Neural progenitor cell (in vitro differentiated cells): ENCODE measurements at regions not wholly inside any gene's neighbourhood (a gene's known extent, or its start where the extent isn't known, plus 50 kb on each side); places are given as distances from the start of the nearest gene placed in this dataset.
A peak's percentile ranks its signal among the peaks of the same experiment; 100 is the strongest.

Source experiments
- DNase-seq: peaks from one replicate; pipeline ENCODE4 v3.0.0-alpha.2; 2016; ENCODE audit warnings: low spot score
- H2AFZ ChIP-seq: fragments of 200-600 bp; sonication (generic); replicated peaks from 2 replicates; pipeline ENCODE4 v1.6.1; 2016; ENCODE audit warnings: antibody characterized with exemption
- H3F3A ChIP-seq: fragments of 200-600 bp; sonication (generic); 2 replicates; pipeline ENCODE4 v1.6.1; 2016; ENCODE audit warnings: antibody characterized with exemption, low read depth
- H3K27ac ChIP-seq: fragments of 200-600 bp; sonication (generic); 2 replicates; pipeline ENCODE4 v1.5.1; 2016; ENCODE audit warnings: mild to moderate bottlenecking
- H3K27me3 ChIP-seq: fragments of 200-600 bp; sonication (generic); 2 replicates; pipeline ENCODE4 v1.6.1; 2016; ENCODE audit warnings: mild to moderate bottlenecking, moderate library complexity
- H3K36me3 ChIP-seq: fragments of 200-600 bp; sonication (generic); 2 replicates; pipeline ENCODE4 v1.5.1; 2016
- H3K4me1 ChIP-seq: fragments of 200-600 bp; sonication (generic); 2 replicates; pipeline ENCODE4 v1.6.1; 2016; ENCODE audit warnings: mixed run types
- H3K4me2 ChIP-seq: fragments of 200-600 bp; sonication (generic); 2 replicates; pipeline ENCODE4 v1.6.1; 2016
- H3K4me3 ChIP-seq: fragments of 200-600 bp; sonication (generic); 2 replicates; pipeline ENCODE4 v1.5.1; 2016
- H3K79me2 ChIP-seq: fragments of 200-600 bp; sonication (generic); 2 replicates; pipeline ENCODE4 v1.6.1; 2016; ENCODE audit warnings: low read depth
- H3K9ac ChIP-seq: fragments of 200-600 bp; sonication (generic); 2 replicates; pipeline ENCODE4 v1.6.1; 2016
- H3K9me3 ChIP-seq: fragments of 200-600 bp; sonication (generic); 2 replicates; pipeline ENCODE4 v1.5.1; 2016; ENCODE audit warnings: low read depth
- H4K20me1 ChIP-seq: fragments of 200-600 bp; sonication (generic); 2 replicates; pipeline ENCODE4 v1.6.1; 2016; ENCODE audit warnings: low read depth
- H3K27ac Mint-ChIP-seq: 3 replicates; pipeline ENCODE4 v1.8.0; 2021; ENCODE audit warnings: mixed read lengths
- H3K27me3 Mint-ChIP-seq: 2 replicates; pipeline ENCODE4 v1.8.0; 2022; ENCODE audit warnings: low read depth, mild to moderate bottlenecking, inconsistent platforms, moderate library complexity, mixed read lengths; ENCODE audit not compliant: insufficient read depth
- H3K36me3 Mint-ChIP-seq: 3 replicates; pipeline ENCODE4 v1.8.0; 2021; ENCODE audit warnings: mixed read lengths
- H3K4me1 Mint-ChIP-seq: 3 replicates; pipeline ENCODE4 v1.8.0; 2021; ENCODE audit warnings: mixed read lengths
- H3K4me3 Mint-ChIP-seq: 3 replicates; pipeline ENCODE4 v1.8.0; 2021; ENCODE audit warnings: mild to moderate bottlenecking, moderate library complexity, mixed read lengths
- H3K9me3 Mint-ChIP-seq: 3 replicates; pipeline ENCODE4 v1.8.0; 2020; ENCODE audit warnings: mixed read lengths
- EZH2 ChIP-seq: fragments of 200-600 bp; sonication (generic); IDR thresholded peaks from 2 replicates; pipeline ENCODE4 v1.6.1; 2017; ENCODE audit warnings: antibody characterized with exemption, mild to moderate bottlenecking, moderate library complexity
- EZH2phosphoT487 ChIP-seq: fragments of 200-600 bp; sonication (generic); IDR thresholded peaks from 2 replicates; pipeline ENCODE4 v1.6.1; 2017; ENCODE audit warnings: antibody characterized with exemption
- TF ChIP-seq, protein P1 (sequence below): fragments of 200-600 bp; sonication (generic); IDR thresholded peaks from 2 replicates; pipeline ENCODE4 v1.5.1; 2017; ENCODE audit warnings: antibody characterized with exemption, mild to moderate bottlenecking

- peaks cover 5% of the 10 kb centered on the region for H3K4me1 ChIP-seq
- H3K4me3 ChIP-seq: no peak overlapping the region
- Mint-ChIP-seq H3K27me3 (no peaks in the 10 kb centered on the region), H3K4me3 (no peak overlapping the region), H3K4me1 (peaks cover 40% of the 10 kb centered on the region), H3K9me3 (no peaks in the 10 kb centered on the region), H3K36me3 (no peaks in the 10 kb centered on the region), H3K27ac (peak overlapping the region; percentile 15)
- no peak for DNase-seq
- no peak overlapping the region for H2AFZ ChIP-seq
- no peak overlapping the region for H3K4me2 ChIP-seq
- H3K9ac ChIP-seq: no peak overlapping the region
- no peak overlapping the region for H3K27ac ChIP-seq
- no peaks in the 10 kb centered on the region for H3K27me3 ChIP-seq
- H3F3A ChIP-seq: no peaks in the 10 kb centered on the region
- H3K36me3 ChIP-seq: no peaks in the 10 kb centered on the region
- no peaks in the 10 kb centered on the region for H4K20me1 ChIP-seq
- no peaks in the 10 kb centered on the region for H3K9me3 ChIP-seq
- TF ChIP-seq EZH2phosphoT487 (no peak), EZH2 (no peak)
- TF ChIP-seq, protein P1, sequence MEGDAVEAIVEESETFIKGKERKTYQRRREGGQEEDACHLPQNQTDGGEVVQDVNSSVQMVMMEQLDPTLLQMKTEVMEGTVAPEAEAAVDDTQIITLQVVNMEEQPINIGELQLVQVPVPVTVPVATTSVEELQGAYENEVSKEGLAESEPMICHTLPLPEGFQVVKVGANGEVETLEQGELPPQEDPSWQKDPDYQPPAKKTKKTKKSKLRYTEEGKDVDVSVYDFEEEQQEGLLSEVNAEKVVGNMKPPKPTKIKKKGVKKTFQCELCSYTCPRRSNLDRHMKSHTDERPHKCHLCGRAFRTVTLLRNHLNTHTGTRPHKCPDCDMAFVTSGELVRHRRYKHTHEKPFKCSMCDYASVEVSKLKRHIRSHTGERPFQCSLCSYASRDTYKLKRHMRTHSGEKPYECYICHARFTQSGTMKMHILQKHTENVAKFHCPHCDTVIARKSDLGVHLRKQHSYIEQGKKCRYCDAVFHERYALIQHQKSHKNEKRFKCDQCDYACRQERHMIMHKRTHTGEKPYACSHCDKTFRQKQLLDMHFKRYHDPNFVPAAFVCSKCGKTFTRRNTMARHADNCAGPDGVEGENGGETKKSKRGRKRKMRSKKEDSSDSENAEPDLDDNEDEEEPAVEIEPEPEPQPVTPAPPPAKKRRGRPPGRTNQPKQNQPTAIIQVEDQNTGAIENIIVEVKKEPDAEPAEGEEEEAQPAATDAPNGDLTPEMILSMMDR: no peak
- H3K79me2 ChIP-seq: no peaks in the 10 kb centered on the region
These were observed 136.5 kb upstream of the MYL2 start for GRCh38 chr12:111056618-111057521.

DNA sequence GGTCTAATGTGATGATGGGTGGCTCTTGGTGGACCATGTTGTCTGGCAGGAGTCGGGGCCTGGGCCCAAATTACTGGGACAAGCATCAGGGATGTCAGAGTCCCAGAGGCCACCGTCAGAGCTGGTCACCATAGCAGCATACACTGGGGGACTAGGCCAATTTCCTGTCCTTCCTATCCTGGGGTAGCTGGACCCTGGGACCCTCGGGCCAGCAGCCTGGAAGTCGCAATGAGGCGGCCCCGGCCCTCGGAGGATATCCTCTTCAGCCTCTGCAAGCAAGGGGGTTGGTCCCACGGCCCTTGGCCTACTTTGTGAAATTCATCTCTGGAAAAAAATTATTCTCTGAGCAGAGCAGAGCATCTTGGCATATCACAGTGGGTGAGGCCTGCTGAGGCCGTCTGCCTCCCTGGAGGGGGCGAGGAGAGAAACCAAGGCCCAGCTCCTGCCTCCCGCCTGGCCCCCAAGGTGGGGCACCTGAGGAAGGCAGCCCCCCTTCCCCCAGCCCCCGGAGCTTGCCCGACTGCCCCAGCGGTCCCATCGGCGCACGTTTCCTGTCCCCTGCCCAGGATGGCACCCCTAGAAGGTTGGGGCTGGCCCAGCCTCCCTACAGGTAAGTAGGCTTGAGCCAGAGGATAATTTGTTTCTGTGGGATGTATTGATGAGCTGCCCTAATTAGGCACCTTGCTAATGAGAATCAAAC is 135.0 kb upstream of the MYL2 start:
- no peak overlapping the region for H3K4me2 ChIP-seq
- H3F3A ChIP-seq: no peaks in the 10 kb centered on the region
- H3K36me3 ChIP-seq: no peaks in the 10 kb centered on the region
- Mint-ChIP-seq H3K9me3 (no peaks in the 10 kb centered on the region), H3K27ac (peak overlapping the region; percentile 80), H3K4me1 (peaks cover 32% of the 10 kb centered on the region), H3K4me3 (no peak overlapping the region), H3K27me3 (no peaks in the 10 kb centered on the region), H3K36me3 (no peaks in the 10 kb centered on the region)
- no peak overlapping the region for H3K4me3 ChIP-seq
- no peak overlapping the region for H3K27ac ChIP-seq
- no peaks in the 10 kb centered on the region for H4K20me1 ChIP-seq
- no peak overlapping the region for H2AFZ ChIP-seq
- no peaks in the 10 kb centered on the region for H3K27me3 ChIP-seq
- no peak for DNase-seq
- no peak overlapping the region for H3K9ac ChIP-seq
- no peaks in the 10 kb centered on the region for H3K9me3 ChIP-seq
- TF ChIP-seq EZH2 (no peak), EZH2phosphoT487 (no peak)
- TF ChIP-seq, protein P1: no peak
- H3K4me1 ChIP-seq: peaks cover 5% of the 10 kb centered on the region
- H3K79me2 ChIP-seq: no peaks in the 10 kb centered on the region

DNA sequence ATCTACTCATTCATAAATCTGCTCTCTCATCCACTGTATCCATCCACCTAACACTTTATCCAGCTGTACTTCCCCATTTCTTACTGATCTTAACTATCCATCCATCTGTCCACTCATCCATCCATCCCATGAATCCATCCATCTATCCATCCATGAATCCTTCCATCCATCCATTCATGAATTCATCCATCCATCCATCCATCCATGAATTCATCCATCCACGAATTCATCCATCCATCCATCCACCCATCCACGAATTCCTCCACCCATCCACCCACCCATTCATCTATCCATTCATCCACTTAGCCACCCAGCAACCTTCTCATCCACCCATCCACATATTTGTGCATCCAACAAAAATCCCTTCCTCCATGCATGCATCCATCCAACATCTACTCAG is 128.6 kb upstream of the MYL2 start:
- Histone ChIP-seq H2AFZ (no peak overlapping the region), H3K4me1 (peaks cover 4% of the 10 kb centered on the region), H4K20me1 (no peaks in the 10 kb centered on the region), H3K27ac (no peak overlapping the region), H3K36me3 (no peaks in the 10 kb centered on the region), H3K4me2 (no peak overlapping the region), H3F3A (peaks cover 5% of the 10 kb centered on the region), H3K9ac (no peak overlapping the region), H3K9me3 (no peaks in the 10 kb centered on the region), H3K4me3 (no peak overlapping the region), H3K79me2 (no peaks in the 10 kb centered on the region), H3K27me3 (no peaks in the 10 kb centered on the region)
- Mint-ChIP-seq H3K36me3 (no peaks in the 10 kb centered on the region), H3K27ac (no peak overlapping the region), H3K9me3 (no peaks in the 10 kb centered on the region), H3K27me3 (no peaks in the 10 kb centered on the region), H3K4me1 (no peaks in the 10 kb centered on the region), H3K4me3 (no peak overlapping the region)
- TF ChIP-seq, protein P1: no peak
- no peak for TF ChIP-seq EZH2
- TF ChIP-seq EZH2phosphoT487: no peak
- no peak for DNase-seq
